ENCODE measurements at regions not wholly inside any gene's neighbourhood (a gene's known extent, or its start where the extent isn't known, plus 50 kb on each side); places are given as distances from the start of the nearest gene placed in this dataset.

- Histone ChIP-seq H3K56ac (ENCODE audit: extremely low read depth, insufficient read depth, low read length) (no peak overlapping the region), H2BK120ac (ENCODE audit: low read depth, low read length) (0 out of 2 replicates have a peak overlapping the region, but pooled peaks have one; percentile 8)
- no TSS peak for BruUV-seq (replicated peaks)
These were observed 94.5 kb downstream of the RDH14 start for GRCh38 chr2:18465979-18466378.

More at GRCh38 chr2:18465979-18466378, 94.5 kb downstream of the RDH14 start:
- no peak overlapping the region for H2AK9ac ChIP-seq (replicated peaks; ENCODE audit: low read depth, low read length, poor library complexity)
- no peaks in the 10 kb centered on the region for H3K36me3 ChIP-seq (ENCODE audit: control insufficient read depth, insufficient read depth, low read length)
- no peak overlapping the region for H4K91ac ChIP-seq (ENCODE audit: insufficient read depth, low read depth, low read length)
- intact Hi-C loops (cut with micrococcal nuclease) = no loop called here
- no peak overlapping the region for H3K14ac ChIP-seq (replicated peaks; ENCODE audit: low read depth, low read length)
- no peak overlapping the region for H3K4ac ChIP-seq (ENCODE audit: low read depth, low read length)
- H3K4me1 ChIP-seq (ENCODE audit: control insufficient read depth, insufficient read depth, low read length) = 0 out of 2 replicates have a peak, but pooled peaks cover 2% of the 10 kb centered on the region
- H4K20me1 ChIP-seq (ENCODE audit: insufficient read depth, low read length) = no peaks in the 10 kb centered on the region
- WGBS, 2 experiments (ENCODE audit: extremely low coverage in 2 of 2, insufficient read length in 1 of 2) = no CpG with 5 or more reads among the region's 3 CpGs
- H3K79me1 ChIP-seq (ENCODE audit: low read depth in 1 of 2, low read length in 2 of 2) = no peaks in the 10 kb centered on the region
- H3K4me3 ChIP-seq (ENCODE audit: insufficient read depth, low read depth, low read length) = no peak overlapping the region
- H4K8ac ChIP-seq (ENCODE audit: low read depth in 2 of 2, low read length in 2 of 2) = no peak overlapping the region
- TF ChIP-seq POLR2A (IDR thresholded peaks at IDR 0.05; ENCODE audit: low read depth, low read length) (no peak), MXI1 (IDR thresholded peaks at IDR 0.05; ENCODE audit: borderline replicate concordance, low read depth, low read length) (no peak), CTCF (conservative IDR thresholded peaks at IDR 0.05; ENCODE audit: low read depth, low read length) (no peak), CHD1 (IDR thresholded peaks at IDR 0.05; ENCODE audit: low read depth, low read length) (no peak), MAFK (IDR thresholded peaks at IDR 0.05; ENCODE audit: low read depth, low read length) (no peak), RCOR1 (IDR thresholded peaks at IDR 0.05; ENCODE audit: insufficient replicate concordance, low read length) (no peak), NFE2L2 (IDR thresholded peaks at IDR 0.05; ENCODE audit: low read depth, low read length) (no peak), FOS (IDR thresholded peaks at IDR 0.05; ENCODE audit: low read depth, low read length) (no peak), RAD21 (IDR thresholded peaks at IDR 0.05; ENCODE audit: low read length) (no peak), SMC3 (IDR thresholded peaks at IDR 0.05; ENCODE audit: low read depth, low read length) (no peak), BHLHE40 (IDR thresholded peaks at IDR 0.05; ENCODE audit: low read depth, low read length) (no peak), ELK1 (IDR thresholded peaks at IDR 0.05; ENCODE audit: borderline replicate concordance, low read depth, low read length) (no peak), USF2 (IDR thresholded peaks at IDR 0.05; ENCODE audit: low read depth, low read length) (no peak), RFX5 (IDR thresholded peaks at IDR 0.05; ENCODE audit: low read depth, low read length) (no peak), MAZ (IDR thresholded peaks at IDR 0.05; ENCODE audit: borderline replicate concordance, low read depth, low read length) (no peak), CEBPB (IDR thresholded peaks at IDR 0.05; ENCODE audit: low read depth, low read length) (no peak)
- H3K27me3 ChIP-seq (ENCODE audit: control insufficient read depth, insufficient read depth, low read length) = no peaks in the 10 kb centered on the region
- no peak overlapping the region for H3K9ac ChIP-seq (ENCODE audit: low read depth, low read length)
- DNase-seq (peak; percentile 44), ATAC-seq (ENCODE audit: low read depth) (peak; percentile 42; the same call in 1 of the 2 replicates)
- no peak overlapping the region for H2AFZ ChIP-seq (replicated peaks; ENCODE audit: low read length, poor library complexity)
- no peaks in the 10 kb centered on the region for H3K9me3 ChIP-seq (ENCODE audit: control insufficient read depth, insufficient read depth, low read length)
- in situ Hi-C loops (cut with MboI; ENCODE audit: low sequenced_read_pairs) = no loop called here
- no peak overlapping the region for H2AK5ac ChIP-seq (ENCODE audit: low read depth, low read length)
- no peak overlapping the region for H4K5ac ChIP-seq (ENCODE audit: low read depth, low read length)
- no peak overlapping the region for H3K23ac ChIP-seq (ENCODE audit: low read depth, low read length)
- ChIA-PET POLR2A (ENCODE audit: unreplicated experiment) (no interaction called here), CTCF (no interaction called here)
- no peak overlapping the region for H3K27ac ChIP-seq (ENCODE audit: insufficient read depth, low read length)
- H3K18ac ChIP-seq (ENCODE audit: low read depth, low read length) = no peak overlapping the region
- H2BK5ac ChIP-seq (ENCODE audit: low read depth, low read length, poor library complexity, severe bottlenecking) = no peak overlapping the region
- H3K9me1 ChIP-seq (ENCODE audit: insufficient read depth, low read length) = no peaks in the 10 kb centered on the region; the same call in 1 of the 2 replicates
- H3K4me2 ChIP-seq (ENCODE audit: low read depth, low read length) = no peak overlapping the region
- no peak overlapping the region for H2BK15ac ChIP-seq (ENCODE audit: low read depth, low read length)
- dilution Hi-C loops (cut with HindIII; ENCODE audit: low sequenced_read_pairs, unreplicated experiment) = no loop called here
- H2BK20ac ChIP-seq (ENCODE audit: low read depth, low read length) = no peak overlapping the region

All from IMR-90 (cell line).